MM.1S (cell line): ENCODE measurements at regions not wholly inside any gene's neighbourhood (a gene's known extent, or its start where the extent isn't known, plus 50 kb on each side); places are given as distances from the start of the nearest gene placed in this dataset.

Experiments used
- EZH2 ChIP-seq: fragments of 300-600 bp; sonication (generic); optimal IDR thresholded peaks from 2 replicates; pipeline ENCODE3; 2017; ENCODE audit warnings: low read depth, mild to moderate bottlenecking, antibody characterized with exemption, low read length, mixed read lengths
- EZH2phosphoT487 ChIP-seq: fragments of 300-600 bp; sonication (generic); IDR thresholded peaks from 2 replicates; pipeline ENCODE4 v1.6.1; 2018; ENCODE audit warnings: antibody characterized with exemption, low read length
- TF ChIP-seq, protein P1 (sequence below): fragments of 300-600 bp; sonication (generic); IDR thresholded peaks from 2 replicates; pipeline ENCODE4 v1.5.1; 2016; ENCODE audit warnings: antibody characterized with exemption, low read length, mixed read lengths

DNA sequence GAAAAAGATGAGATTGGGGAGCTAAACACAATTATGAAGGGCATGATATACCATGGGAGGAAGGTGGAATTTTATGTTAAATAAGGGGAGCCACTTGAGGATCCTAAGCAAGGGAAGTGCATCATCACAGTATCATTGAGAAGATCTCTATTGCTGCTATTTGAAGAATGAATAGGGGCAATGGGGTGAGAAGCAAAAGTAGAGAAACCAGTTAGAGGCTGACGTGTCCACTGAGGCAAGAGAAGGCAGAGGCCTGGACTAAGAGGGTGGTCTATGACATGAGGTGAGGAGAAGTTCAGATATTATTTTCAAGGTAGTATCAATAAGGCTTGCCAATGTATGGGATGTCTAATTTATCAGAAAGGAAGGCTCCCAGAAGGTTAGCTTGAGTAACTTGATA is 111.6 kb downstream of the TENT5A start:
- TF ChIP-seq, protein P1, sequence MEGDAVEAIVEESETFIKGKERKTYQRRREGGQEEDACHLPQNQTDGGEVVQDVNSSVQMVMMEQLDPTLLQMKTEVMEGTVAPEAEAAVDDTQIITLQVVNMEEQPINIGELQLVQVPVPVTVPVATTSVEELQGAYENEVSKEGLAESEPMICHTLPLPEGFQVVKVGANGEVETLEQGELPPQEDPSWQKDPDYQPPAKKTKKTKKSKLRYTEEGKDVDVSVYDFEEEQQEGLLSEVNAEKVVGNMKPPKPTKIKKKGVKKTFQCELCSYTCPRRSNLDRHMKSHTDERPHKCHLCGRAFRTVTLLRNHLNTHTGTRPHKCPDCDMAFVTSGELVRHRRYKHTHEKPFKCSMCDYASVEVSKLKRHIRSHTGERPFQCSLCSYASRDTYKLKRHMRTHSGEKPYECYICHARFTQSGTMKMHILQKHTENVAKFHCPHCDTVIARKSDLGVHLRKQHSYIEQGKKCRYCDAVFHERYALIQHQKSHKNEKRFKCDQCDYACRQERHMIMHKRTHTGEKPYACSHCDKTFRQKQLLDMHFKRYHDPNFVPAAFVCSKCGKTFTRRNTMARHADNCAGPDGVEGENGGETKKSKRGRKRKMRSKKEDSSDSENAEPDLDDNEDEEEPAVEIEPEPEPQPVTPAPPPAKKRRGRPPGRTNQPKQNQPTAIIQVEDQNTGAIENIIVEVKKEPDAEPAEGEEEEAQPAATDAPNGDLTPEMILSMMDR = no peak
- TF ChIP-seq EZH2phosphoT487 (no peak), EZH2 (no peak)
